Neural cell (in vitro differentiated cells): ENCODE measurements at regions not wholly inside any gene's neighbourhood (a gene's known extent, or its start where the extent isn't known, plus 50 kb on each side); places are given as distances from the start of the nearest gene placed in this dataset.

Source experiments
- EP300 ChIP-seq: fragments of 450-650 bp; conservative IDR thresholded peaks from 2 replicates; pipeline ENCODE4 v1.6.1; 2014; ENCODE audit warnings: antibody characterized with exemption, mild to moderate bottlenecking, moderate library complexity; ENCODE audit not compliant: poor library complexity, severe bottlenecking
- EZH2 ChIP-seq: fragments of 200-600, 300-800 bp; shearing (Covaris generic), sonication (generic); IDR thresholded peaks from 2 replicates; pipeline ENCODE4 v1.6.1; 2014; ENCODE audit warnings: antibody characterized with exemption, low read length, borderline replicate concordance, mild to moderate bottlenecking; ENCODE audit not compliant: insufficient read depth, poor library complexity, severe bottlenecking
- POLR2AphosphoS5 ChIP-seq: IDR thresholded peaks from 2 replicates; pipeline ENCODE4 v1.6.1; 2012
- SMC3 ChIP-seq: fragments of 450-650 bp; conservative IDR thresholded peaks from 2 replicates; pipeline ENCODE4 v1.6.1; 2014; ENCODE audit warnings: antibody characterized with exemption, mild to moderate bottlenecking, moderate library complexity; ENCODE audit not compliant: poor library complexity
- TF ChIP-seq, protein P1 (sequence below): fragments of 450-650 bp; IDR thresholded peaks from 2 replicates; pipeline ENCODE4 v1.5.1; 2014; ENCODE audit warnings: antibody characterized with exemption, mild to moderate bottlenecking, moderate library complexity; ENCODE audit not compliant: poor library complexity, severe bottlenecking

- TF ChIP-seq, protein P1, sequence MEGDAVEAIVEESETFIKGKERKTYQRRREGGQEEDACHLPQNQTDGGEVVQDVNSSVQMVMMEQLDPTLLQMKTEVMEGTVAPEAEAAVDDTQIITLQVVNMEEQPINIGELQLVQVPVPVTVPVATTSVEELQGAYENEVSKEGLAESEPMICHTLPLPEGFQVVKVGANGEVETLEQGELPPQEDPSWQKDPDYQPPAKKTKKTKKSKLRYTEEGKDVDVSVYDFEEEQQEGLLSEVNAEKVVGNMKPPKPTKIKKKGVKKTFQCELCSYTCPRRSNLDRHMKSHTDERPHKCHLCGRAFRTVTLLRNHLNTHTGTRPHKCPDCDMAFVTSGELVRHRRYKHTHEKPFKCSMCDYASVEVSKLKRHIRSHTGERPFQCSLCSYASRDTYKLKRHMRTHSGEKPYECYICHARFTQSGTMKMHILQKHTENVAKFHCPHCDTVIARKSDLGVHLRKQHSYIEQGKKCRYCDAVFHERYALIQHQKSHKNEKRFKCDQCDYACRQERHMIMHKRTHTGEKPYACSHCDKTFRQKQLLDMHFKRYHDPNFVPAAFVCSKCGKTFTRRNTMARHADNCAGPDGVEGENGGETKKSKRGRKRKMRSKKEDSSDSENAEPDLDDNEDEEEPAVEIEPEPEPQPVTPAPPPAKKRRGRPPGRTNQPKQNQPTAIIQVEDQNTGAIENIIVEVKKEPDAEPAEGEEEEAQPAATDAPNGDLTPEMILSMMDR, result no peak
- no peak for TF ChIP-seq EZH2
- TF ChIP-seq POLR2AphosphoS5, result no peak
- TF ChIP-seq SMC3, result no peak
- TF ChIP-seq EP300, result no peak
These were observed 92.6 kb downstream of the UTRN start for GRCh38 chr6:144377586-144378210.
